NCI-H2196 treated with DMSO at 0.1 percent for 48 hours (cell line): ENCODE measurements at regions not wholly inside any gene's neighbourhood (a gene's known extent, or its start where the extent isn't known, plus 50 kb on each side); places are given as distances from the start of the nearest gene placed in this dataset.
"Not testable (repeated sequence)": the region's sequence is repeated elsewhere in the genome, so short reads cannot be mapped to it uniquely, and the experiment has no call there.

Experiments
- DNase-seq: peaks from one replicate; lab custom pipeline; 2025; ENCODE audit not compliant: unreplicated experiment; lab: John Stamatoyannopoulos, UW

DNA sequence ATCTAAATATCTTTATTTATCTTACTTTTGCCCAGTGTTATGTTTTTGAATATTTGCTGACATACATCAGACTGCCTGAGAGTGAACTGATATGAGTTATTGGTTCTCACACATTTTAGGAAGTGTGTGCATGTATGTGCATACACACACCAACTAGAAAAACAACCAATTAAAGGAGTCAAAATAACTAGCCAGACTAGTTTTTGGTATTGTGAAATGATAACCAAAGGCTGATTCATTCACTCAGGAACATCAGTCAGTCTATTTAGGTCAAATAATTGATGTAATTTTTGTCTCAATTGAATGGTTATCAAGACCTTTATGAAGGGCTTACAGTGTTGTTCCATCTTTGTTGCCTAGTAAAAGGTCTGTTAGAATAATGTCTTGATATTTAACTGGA lies 369.3 kb upstream of the VRK2 start:
- no peak for DNase-seq

DNA sequence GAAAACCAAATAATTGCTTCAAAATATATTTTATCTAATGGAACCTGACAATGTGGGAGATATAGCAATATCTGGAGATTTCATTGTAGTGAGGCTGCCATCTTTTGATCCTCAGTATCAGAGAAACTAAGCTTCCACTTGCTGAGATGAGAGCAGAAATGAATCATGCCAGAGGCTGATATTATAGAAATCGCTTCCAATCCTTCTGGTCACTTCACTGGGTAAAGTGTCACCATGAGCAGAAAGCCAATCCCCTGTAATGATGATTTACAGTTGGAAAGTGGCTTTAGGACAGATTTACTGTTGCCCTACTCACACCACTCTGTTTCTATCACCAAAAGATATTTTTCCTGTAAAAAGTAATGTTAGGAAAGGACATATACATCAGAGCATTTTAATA lies 365.0 kb upstream of the VRK2 start:
- no peak for DNase-seq

DNA sequence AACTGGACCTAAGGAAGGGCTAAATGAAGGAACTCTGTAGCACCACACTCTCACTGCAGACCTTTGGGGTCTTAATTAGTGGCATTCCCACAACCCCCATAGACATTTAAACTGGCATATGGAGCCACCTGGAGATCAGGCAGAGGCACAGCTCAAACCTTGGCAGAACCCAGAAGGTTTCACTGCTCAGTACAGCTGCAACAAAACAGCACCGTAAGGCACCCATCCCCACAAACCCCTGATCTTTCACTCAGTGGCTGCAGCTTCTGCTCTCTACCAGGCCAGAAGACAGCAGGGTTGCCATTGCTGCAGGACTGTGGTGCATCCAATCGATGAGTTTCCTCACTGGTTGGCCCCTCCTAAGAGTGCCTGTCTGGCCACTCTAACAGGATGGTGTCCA lies 361.6 kb upstream of the VRK2 start:
- DNase-seq, result no peak

DNA sequence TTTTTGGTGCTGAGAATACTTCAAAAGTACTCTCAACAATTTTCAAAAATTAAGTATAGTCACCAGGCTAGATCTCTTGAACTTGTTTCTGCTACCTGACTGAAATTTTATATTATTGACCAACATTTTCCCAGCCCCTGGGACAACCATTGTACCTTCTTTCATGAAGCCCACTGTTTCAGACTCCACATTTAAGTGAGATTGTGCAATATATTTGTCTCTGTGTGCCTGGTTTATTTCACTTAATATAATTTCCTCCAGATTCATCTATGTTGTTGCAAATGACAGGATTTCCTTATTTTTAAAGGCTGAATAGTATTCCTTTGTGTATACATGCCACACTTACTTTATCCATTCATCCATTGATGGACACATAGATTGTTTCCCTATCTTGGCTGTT lies 354.2 kb upstream of the VRK2 start:
- DNase-seq, result no peak

DNA sequence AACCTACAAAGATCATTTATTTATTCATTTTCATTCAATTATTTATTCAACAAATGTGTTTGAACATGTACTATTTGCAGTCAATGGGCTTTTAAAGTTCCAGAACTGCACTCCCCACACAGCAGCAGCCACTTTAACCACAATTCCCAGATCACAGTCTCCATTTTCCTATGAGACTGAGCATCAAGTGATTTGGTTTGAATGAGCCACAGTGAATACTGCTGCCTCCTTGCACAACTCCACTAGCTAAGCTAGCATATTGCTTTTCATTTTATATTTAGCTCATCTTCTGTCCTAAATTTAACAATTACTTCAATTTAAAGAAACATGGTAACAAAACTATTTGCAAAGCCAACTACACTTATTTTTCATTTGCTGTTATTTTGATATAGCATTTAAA lies 353.4 kb upstream of the VRK2 start:
- DNase-seq, result no peak

DNA sequence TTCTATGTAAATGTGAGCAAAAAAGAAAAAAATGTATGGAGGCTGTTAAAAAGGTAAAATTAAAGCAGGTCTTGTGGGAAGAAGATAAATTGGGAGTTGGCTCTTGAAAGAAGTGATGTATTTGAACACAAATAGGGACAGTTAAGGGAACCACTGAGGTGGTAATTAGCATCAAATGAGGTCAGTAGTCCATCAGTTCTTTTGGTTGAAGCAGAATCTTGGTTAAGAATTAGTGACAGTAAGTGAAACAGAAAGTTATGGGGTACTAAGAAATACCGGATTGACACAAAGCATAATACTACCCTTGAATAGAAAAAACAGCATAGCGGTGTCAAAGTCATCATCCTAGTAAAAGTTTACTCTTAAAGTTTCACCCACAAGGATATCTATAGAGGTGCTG lies 352.6 kb upstream of the VRK2 start:
- DNase-seq, result no peak

DNA sequence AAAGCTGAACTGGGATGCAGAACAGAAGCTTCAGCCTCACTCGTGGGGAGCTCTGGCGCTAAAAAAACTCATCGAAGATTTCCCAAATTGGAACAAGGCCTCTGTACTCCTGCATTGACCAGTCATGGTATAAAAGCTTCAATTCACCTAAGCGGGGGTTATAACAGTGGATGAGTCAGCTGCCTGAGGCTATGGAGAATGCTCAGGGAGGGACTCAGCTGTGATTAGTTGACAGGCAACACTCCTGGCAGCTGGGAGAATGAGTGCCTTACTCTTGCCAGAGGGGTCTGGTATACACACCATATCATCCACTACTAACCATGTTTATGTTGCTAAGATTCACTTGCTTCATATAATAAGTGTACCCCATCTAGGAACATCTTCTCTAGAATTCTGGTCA lies 350.6 kb upstream of the VRK2 start:
- DNase-seq, result no peak

DNA sequence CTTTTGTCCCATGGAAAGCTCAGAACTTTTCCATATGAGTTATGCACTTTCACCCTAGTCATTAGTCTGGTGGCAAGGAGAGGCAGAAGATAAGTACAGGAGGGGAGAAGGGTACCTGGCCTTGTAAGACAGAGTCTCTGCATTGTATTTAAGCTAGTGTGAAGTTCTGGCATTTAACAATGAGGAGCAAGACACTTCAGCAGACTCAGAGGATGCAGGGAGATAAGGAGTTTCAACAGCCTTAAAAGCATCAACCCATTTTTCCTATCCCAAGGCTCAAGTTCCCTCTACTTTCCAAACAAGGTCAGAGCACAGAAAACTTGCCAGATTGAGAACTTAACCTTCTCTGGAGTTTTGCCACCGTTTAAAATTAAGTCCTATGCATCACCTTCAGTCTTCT lies 348.2 kb upstream of the VRK2 start:
- no peak for DNase-seq

DNA sequence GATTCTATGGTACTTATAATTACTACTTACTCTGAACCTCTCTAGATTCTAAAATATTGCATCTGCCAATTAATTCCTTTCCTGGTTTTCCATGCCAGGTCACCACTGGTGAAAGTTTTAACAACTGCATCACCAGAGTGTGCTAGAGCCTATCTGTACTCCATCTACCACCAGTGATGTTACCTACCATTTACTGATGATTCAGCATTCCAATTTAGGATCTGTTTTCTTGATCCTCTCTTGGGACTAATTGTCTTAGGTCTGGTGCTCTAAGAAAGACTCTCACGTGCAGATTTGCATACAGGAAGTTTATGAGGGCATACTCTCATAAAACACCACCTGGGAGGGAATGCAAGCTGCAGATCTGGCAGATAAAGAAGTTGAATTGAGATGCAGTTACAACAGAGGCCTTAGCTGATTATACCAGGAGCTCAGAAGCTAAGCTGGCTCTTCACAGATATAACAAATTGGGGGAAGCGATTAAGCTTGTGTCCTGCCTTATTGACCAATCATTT lies 347.6 kb upstream of the VRK2 start:
- DNase-seq, result no peak

DNA sequence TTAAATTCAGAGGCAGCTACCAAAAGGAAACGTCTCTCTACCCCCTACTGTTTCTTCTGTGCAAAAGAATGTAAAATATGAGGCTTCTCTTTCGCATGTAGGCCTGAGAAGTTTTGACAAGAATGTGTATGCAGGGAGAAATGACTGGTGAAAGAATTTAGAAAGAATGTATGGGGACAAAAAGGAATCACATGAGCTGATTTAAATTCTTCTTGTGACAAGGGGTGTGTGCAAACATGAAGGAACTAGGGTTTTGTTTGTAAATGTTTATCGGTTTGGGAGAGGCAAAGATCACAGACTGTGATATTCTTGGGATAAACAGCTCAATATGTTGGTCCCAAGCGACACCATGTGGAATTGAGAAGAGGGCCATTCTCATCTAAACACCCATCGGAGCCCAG lies 345.2 kb upstream of the VRK2 start:
- no peak for DNase-seq

DNA sequence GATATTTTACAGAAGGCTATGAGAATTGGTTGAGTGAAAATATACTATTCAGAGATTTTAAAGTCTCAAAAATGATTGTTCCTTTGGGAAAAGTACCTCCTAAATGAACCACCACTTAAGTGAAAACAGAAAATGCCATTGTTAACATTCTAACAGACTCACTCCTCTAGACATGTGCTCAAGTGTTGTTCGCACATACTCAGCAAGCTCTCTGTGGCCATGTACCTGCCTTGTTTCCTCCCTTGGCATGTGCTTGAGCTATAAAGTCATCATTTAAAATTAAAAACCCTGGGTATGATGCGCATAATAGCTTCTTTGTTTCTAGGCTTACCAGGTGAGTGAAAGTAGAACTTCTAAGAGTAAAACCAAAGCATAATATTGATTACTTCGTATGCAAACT lies 343.2 kb upstream of the VRK2 start:
- no peak for DNase-seq

DNA sequence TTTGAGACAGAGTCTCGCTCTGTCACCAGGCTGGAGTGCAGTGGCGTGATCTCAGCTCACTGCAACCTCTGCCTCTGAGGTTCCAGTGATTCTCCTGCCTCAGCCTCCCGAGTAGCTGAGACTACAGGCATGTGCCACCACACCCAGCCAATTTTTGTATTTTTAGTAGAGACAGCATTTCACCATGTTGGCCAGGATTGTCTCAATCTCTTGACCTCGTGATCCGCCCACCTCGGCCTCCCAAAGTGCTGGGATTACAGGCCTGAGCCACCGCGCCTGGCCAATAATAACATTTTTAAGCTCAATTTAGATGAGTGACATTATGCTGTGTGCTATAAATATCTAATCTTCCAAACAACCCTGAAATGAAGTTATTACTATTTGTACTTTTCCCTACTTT lies 338.8 kb upstream of the VRK2 start:
- DNase-seq, result not testable (repeated sequence)

DNA sequence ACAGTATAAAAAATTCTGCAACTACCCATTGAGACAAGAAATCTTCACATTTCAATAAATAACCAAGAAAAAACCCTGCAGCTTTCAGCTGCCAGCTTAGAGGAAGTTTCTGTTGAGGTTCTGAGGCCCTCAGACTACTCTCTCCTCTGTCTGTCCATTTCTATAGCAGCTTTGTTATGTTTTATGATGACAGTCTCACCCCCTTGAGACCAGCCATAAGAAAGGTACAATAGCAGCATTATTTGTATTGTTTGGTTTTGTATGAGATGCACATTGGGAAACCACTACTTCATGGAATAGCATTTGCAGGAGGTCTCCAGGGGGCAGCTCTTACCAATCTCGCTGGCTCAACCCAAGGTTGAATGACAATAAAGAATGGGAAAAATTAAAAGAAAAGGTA lies 334.6 kb upstream of the VRK2 start:
- DNase-seq, result no peak

DNA sequence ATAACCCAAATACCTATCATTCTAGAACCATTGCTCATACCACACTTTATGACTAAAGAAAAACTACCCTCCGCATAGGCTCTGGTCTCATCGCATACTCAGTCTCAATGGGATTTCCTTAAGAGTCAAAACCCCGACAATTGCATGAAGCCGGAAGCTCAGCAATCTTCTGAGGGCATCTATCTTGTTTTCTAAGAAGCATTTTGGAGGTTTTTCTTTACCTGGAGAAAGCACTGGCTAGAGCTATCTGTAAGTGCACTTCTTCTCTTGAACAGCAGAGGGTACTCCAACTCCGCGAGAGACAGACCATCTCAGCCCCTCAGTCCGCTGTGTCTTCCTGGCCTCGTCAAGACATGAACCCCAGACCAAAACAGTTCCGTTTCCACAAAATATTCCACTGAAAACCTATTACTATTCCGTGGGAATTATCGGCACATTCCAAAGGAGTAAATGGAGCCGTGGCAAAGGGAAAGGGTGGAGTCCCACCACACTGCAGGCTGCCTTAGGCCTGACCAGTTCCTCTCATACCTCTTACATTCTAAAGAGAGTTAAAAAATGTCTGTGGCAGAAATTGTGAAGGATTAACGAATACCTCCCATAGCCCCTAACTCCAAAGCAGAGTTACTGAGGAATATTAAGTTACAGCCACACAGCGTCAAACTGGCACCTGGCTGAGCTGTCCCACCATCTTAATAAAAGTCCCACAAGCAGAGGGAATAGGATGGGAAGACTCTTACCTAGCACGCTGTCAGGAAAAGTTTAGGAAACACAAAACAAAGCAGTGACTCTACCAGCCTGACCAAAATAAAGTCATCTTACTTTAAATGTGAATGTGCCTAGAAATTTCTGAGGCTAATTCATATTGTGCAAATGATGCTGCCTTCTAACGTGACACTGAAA lies 325.6 kb upstream of the VRK2 start:
- DNase-seq, result no peak

DNA sequence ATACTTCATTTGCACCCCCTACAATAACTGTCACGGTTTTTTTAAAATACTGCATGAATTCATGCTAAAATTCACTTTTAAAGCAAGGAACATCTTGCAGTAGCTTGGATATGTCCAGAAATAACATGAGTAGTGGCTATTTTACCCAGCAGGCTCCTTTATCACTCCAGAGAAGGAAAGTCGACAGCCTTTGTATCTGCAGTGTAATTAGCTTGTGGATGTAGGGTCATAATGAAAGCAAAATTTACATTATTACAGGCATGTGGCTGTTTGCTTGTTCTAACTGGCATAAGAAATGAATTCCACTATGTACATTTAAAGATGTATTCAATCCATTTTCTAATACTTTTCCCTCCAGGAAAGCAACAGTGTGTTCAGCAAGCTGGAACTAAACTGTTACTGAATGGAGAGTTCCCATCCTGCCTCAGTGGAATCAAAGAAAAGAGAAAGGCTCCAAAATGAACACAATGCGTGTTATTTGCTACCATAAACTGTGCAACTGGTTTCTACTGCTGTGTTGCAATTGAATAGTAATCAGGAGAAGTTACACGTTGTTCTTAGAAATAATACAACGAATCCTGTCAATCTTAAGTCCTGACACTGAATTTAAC lies 321.2 kb upstream of the VRK2 start:
- no peak for DNase-seq

DNA sequence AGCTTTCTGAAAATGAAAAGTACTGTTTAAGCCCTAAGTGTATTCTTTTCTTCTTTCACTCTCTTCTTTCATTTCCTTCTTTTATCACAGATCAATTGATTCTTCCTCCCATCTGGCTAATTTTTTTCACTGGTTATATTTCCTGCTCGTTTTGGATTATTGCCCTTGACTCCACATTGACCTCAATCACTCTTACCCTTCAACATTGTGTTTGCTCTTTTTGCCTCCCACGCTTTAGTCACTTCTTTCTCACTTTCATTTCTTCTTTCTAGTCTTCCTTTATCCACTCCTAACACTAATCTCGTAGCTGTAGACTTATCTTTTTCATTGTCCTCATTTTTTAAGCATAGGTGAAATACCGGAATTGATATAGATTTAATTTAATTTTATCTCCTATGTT lies 320.3 kb upstream of the VRK2 start:
- DNase-seq, result no peak

DNA sequence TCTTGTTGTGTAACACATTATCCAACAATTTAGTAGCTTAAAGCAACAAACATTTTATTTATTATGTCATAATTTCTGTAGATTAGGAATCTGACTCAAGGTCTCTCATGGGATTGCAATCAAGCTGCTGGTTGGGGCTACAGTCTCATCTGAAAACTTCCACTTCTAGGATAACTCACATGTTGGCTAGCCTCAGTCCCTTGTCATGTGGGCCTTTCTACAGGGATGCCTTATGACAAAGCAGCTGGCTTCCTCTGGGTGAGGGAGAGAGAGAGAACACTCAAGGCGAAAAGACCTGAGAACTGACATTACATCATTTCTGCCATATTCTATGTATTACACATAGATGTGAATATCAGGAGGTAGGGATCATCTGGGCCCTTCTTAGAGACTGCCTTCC lies 317.9 kb upstream of the VRK2 start:
- no peak for DNase-seq

DNA sequence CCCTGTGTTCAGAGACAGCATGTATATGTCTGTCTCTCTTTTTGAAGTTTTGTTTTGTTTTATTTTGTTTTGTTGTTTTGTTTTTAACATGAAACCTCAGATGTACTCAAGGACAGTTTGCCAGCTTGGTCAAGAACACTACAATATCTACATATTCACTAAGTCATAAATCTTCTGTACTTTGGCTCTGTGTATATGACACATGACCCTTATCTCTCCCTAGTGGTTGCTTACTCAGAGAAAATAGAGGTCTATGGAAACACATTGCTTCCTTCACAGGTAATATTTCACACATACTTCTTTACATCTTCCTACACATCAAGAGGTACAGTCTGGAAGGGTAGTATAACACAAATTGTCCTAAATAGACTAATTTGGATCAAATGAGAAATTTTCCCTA lies 312.6 kb upstream of the VRK2 start:
- DNase-seq, result no peak

DNA sequence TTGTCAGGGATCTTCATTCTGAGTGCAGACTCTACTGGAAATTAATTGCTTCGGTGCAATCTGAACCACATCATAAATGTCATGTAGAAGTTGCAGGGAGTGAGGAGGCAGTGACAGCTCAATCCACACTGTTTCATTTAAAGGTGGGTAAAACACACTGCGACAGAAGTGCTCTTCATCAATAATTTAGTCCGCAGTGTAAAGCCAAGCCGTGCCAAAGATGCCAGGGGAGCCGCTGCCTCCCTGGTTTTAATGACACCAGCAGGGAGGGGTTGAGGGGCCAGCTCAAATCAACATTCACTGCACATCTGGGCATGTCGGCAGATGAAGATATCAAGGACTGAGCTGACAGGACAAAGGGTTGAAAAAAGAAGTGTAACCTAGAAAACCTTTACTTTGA lies 305.7 kb upstream of the VRK2 start:
- no peak for DNase-seq

DNA sequence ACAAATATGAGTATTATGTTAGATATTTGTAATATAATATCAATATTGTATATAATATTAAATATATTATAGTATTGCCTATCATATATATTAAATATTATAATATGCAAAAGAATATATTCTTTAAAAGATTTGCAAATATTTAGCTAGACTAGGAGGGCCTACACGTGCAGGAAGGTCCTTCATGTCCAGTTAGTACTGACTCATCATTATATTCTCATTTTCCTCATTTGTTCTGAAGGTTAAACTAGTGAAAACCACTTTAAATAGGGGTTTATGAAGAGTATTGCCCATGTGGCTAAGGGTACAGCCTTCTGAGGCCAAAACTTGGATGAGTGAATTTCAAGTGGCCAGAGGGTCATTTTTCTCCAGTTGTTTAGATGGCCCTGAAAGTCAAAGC lies 293.0 kb upstream of the VRK2 start:
- DNase-seq, result no peak

DNA sequence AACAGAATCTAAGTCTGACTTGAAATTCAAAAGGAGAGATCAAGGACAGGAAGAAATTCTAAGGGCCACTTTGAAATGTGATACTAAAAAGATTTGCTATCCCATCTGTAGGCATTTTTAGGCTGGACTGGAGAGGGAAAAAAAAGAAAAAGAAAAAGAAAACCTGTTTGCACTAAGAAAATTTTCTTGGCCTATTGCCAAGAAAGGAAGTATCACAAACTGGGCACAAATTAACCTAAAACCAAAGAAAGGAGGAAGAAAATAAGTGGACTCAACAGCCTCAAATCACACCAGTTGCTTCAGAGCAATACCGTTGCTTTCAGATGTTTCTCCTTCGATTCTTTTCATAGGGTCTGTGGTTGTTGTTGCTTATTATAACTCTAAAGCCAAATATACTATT lies 287.9 kb upstream of the VRK2 start:
- no peak for DNase-seq

DNA sequence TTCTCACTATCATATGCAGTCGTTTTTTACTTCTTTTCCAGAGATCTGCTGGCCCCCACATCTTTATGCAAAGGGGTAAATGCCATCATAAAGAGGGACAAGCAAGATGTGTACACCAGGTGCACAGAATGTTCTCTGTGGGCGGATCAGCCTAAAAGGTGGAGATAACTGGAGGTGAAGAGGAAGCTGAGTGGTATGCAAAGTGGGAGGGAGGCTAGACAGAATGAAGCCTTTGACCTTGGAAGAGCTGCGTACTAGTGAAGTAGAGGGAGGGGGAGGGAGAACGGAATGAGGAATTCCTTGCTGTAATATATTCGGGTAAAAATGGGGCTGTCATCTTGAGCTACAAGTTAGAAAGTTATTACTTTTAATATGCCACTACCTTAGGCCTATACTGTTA lies 287.5 kb upstream of the VRK2 start:
- no peak for DNase-seq
